ENCODE measurements at regions not wholly inside any gene's neighbourhood (a gene's known extent, or its start where the extent isn't known, plus 50 kb on each side); places are given as distances from the start of the nearest gene placed in this dataset.

DNA sequence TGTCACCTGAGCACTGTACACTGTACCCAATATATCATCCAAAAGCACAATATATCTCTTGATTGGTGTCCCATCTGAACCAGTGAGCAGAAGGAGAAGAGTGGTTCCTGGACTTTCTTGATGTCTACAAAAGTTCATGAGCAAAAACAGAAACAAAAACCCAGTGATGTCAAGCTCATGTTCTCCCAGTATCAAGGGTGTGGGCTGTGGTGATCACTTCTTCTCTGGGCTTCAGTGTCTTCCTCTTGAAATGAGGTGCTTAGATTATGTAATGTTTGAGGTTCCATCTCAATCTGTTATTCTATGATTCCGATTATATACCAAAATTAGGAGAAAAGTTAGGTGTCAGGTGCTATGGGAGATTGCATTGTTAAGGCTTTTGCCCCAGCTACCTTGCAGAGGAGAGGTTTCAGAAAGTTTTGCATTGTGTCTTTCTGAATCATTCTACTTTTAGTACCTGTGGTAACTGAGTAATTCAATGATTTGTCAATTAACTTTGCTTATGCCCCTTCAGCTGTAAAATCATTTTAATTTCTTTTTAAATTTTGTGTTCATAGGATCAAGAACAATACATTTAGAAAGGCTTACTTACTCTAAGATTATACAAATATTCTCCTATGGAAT lies 122.0 kb upstream of the EOMES start:
- TF ChIP-seq, protein P1, sequence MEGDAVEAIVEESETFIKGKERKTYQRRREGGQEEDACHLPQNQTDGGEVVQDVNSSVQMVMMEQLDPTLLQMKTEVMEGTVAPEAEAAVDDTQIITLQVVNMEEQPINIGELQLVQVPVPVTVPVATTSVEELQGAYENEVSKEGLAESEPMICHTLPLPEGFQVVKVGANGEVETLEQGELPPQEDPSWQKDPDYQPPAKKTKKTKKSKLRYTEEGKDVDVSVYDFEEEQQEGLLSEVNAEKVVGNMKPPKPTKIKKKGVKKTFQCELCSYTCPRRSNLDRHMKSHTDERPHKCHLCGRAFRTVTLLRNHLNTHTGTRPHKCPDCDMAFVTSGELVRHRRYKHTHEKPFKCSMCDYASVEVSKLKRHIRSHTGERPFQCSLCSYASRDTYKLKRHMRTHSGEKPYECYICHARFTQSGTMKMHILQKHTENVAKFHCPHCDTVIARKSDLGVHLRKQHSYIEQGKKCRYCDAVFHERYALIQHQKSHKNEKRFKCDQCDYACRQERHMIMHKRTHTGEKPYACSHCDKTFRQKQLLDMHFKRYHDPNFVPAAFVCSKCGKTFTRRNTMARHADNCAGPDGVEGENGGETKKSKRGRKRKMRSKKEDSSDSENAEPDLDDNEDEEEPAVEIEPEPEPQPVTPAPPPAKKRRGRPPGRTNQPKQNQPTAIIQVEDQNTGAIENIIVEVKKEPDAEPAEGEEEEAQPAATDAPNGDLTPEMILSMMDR (IDR thresholded peaks at IDR 0.05) = no peak
- TF ChIP-seq EZH2 (IDR thresholded peaks at IDR 0.05) (no peak), EZH2phosphoT487 (IDR thresholded peaks at IDR 0.05) (no peak)
